ENCODE measurements at regions not wholly inside any gene's neighbourhood (a gene's known extent, or its start where the extent isn't known, plus 50 kb on each side); places are given as distances from the start of the nearest gene placed in this dataset.

- H3K27ac ChIP-seq = no peak overlapping the region
- no peak overlapping the region for H3K4me3 ChIP-seq
- H3K9me3 ChIP-seq = no peaks in the 10 kb centered on the region
- TF ChIP-seq EP300 (IDR thresholded peaks at IDR 0.05) (no peak), POLR2AphosphoS5 (IDR thresholded peaks at IDR 0.05) (no peak), CTCF (IDR thresholded peaks at IDR 0.05) (no peak), POLR2A (IDR thresholded peaks at IDR 0.05) (no peak)
- H3K36me3 ChIP-seq = no peaks in the 10 kb centered on the region
- ATAC-seq (ENCODE audit: low FRiP score in 2 of 2) (no peak), DNase-seq (no peak)
- no peaks in the 10 kb centered on the region for H3K27me3 ChIP-seq
- H3K4me1 ChIP-seq = peaks cover 0 to 7% (median 3%) of the 10 kb centered on the region in 4 donors
- 85 to 97% methylated on average over 2 of the region's 2 CpGs for WGBS, 2 donors
Measured at GRCh38 chr3:30989276-30990030, 95.0 kb upstream of the GADL1 start.

GRCh38 chr3:30996467-30996866 lies 102.0 kb upstream of the GADL1 start:
- H3K27me3 ChIP-seq = no peaks in the 10 kb centered on the region
- no peaks in the 10 kb centered on the region for H3K9me3 ChIP-seq
- WGBS, 2 donors = 45 to 46% methylated on average over 2 of the region's 2 CpGs
- no peaks in the 10 kb centered on the region for H3K4me1 ChIP-seq
- no peak for DNase-seq
- H3K27ac ChIP-seq = no peak overlapping the region
- H3K36me3 ChIP-seq = no peaks in the 10 kb centered on the region
- TF ChIP-seq EP300 (IDR thresholded peaks at IDR 0.05) (no peak), POLR2A (IDR thresholded peaks at IDR 0.05) (no peak), CTCF (IDR thresholded peaks at IDR 0.05) (no peak), POLR2AphosphoS5 (IDR thresholded peaks at IDR 0.05) (no peak)
- ATAC-seq (ENCODE audit: low FRiP score in 2 of 2) = no peak
- no peak overlapping the region for H3K4me3 ChIP-seq

- Histone ChIP-seq H3K27ac (no peak overlapping the region), H3K36me3 (no peaks in the 10 kb centered on the region), H3K27me3 (no peaks in the 10 kb centered on the region), H3K9me3 (no peaks in the 10 kb centered on the region), H3K4me3 (no peak overlapping the region), H3K4me1 (no peaks in the 10 kb centered on the region)
- TF ChIP-seq POLR2AphosphoS5 (IDR thresholded peaks at IDR 0.05) (no peak), CTCF (IDR thresholded peaks at IDR 0.05) (no peak), POLR2A (IDR thresholded peaks at IDR 0.05) (no peak), EP300 (IDR thresholded peaks at IDR 0.05) (no peak)
- ATAC-seq (ENCODE audit: low FRiP score in 2 of 2) (peak in 1 of 2 donors; percentile 65), DNase-seq (no peak)
- 72 to 78% methylated on average over 3 of the region's 3 CpGs for WGBS, 2 donors
Measured at GRCh38 chr3:31002730-31003129, 108.3 kb upstream of the GADL1 start.

GRCh38 chr3:31004025-31004678 lies 109.7 kb upstream of the GADL1 start:
- H3K27ac ChIP-seq = no peak overlapping the region
- DNase-seq (no peak), ATAC-seq (ENCODE audit: low FRiP score in 2 of 2) (peak in 1 of 2 donors; percentile 64)
- H3K4me1 ChIP-seq = no peaks in the 10 kb centered on the region
- WGBS, 2 donors = 58 to 62% methylated on average over 3 of the region's 3 CpGs
- TF ChIP-seq POLR2A (IDR thresholded peaks at IDR 0.05) = no peak
- TF ChIP-seq CTCF (IDR thresholded peaks at IDR 0.05) = no peak
- no peak for TF ChIP-seq POLR2AphosphoS5 (IDR thresholded peaks at IDR 0.05)
- TF ChIP-seq EP300 (IDR thresholded peaks at IDR 0.05) = no peak
- no peaks in the 10 kb centered on the region for H3K27me3 ChIP-seq
- no peaks in the 10 kb centered on the region for H3K9me3 ChIP-seq
- no peak overlapping the region for H3K4me3 ChIP-seq
- no peaks in the 10 kb centered on the region for H3K36me3 ChIP-seq
